ENCODE measurements at regions not wholly inside any gene's neighbourhood (a gene's known extent, or its start where the extent isn't known, plus 50 kb on each side); places are given as distances from the start of the nearest gene placed in this dataset.

DNA sequence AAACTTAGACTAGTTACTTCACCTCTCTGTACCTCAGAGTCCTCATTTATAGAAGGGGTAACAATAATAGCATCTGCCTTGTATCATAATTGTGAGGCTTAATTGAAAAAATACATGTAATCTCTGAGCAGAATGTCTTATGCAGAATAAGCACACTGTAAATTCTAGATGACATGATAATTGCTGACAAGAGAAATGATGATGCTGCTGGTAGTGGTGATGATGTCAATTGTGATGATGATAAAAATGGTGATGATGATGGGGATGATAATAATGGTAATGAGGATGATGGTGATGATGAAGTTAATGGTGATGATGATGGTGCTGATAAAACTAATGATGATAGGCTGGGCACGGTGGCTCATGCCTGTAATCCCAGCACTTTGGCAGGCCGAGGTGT is 346.1 kb upstream of the CDH4 start:
- no peak for ATAC-seq (ENCODE audit: low read depth)
- WGBS, 2 experiments (ENCODE audit: extremely low coverage in 2 of 2, insufficient read length in 1 of 2), result no CpG with 5 or more reads among the region's 2 CpGs

More for the DNA sequence above, 346.1 kb upstream of the CDH4 start:
- Histone ChIP-seq H4K8ac (ENCODE audit: low read depth in 2 of 2, low read length in 2 of 2) (no peak overlapping the region), H2BK5ac (ENCODE audit: low read depth, low read length, poor library complexity, severe bottlenecking) (no peak overlapping the region), H3K27ac (ENCODE audit: insufficient read depth, low read length) (no peak overlapping the region), H3K79me1 (ENCODE audit: low read depth in 1 of 2, low read length in 2 of 2) (no peaks in the 10 kb centered on the region), H2AFZ (replicated peaks; ENCODE audit: low read length, poor library complexity) (no peak overlapping the region), H2AK5ac (ENCODE audit: low read depth, low read length) (no peak overlapping the region), H2AK9ac (replicated peaks; ENCODE audit: low read depth, low read length, poor library complexity) (no peak overlapping the region), H2BK120ac (ENCODE audit: low read depth, low read length) (no peak overlapping the region), H3K23ac (ENCODE audit: low read depth, low read length) (no peak overlapping the region), H4K5ac (ENCODE audit: low read depth, low read length) (no peak overlapping the region), H3K14ac (replicated peaks; ENCODE audit: low read depth, low read length) (no peak overlapping the region), H3K9ac (ENCODE audit: low read depth, low read length) (no peak overlapping the region), H4K91ac (ENCODE audit: insufficient read depth, low read depth, low read length) (no peak overlapping the region), H3K18ac (ENCODE audit: low read depth, low read length) (no peak overlapping the region), H3K4me1 (ENCODE audit: control insufficient read depth, insufficient read depth, low read length) (no peaks in the 10 kb centered on the region), H3K27me3 (ENCODE audit: control insufficient read depth, insufficient read depth, low read length) (no peaks in the 10 kb centered on the region), H4K20me1 (ENCODE audit: insufficient read depth, low read length) (no peaks in the 10 kb centered on the region), H3K4me2 (ENCODE audit: low read depth, low read length) (no peak overlapping the region), H3K9me1 (ENCODE audit: insufficient read depth, low read length) (no peaks in the 10 kb centered on the region), H2BK15ac (ENCODE audit: low read depth, low read length) (no peak overlapping the region), H3K36me3 (ENCODE audit: control insufficient read depth, insufficient read depth, low read length) (no peaks in the 10 kb centered on the region), H2BK20ac (ENCODE audit: low read depth, low read length) (no peak overlapping the region), H3K9me3 (ENCODE audit: control insufficient read depth, insufficient read depth, low read length) (peaks cover 25% of the 10 kb centered on the region), H3K4ac (ENCODE audit: low read depth, low read length) (no peak overlapping the region), H3K56ac (ENCODE audit: extremely low read depth, insufficient read depth, low read length) (no peak overlapping the region), H3K4me3 (ENCODE audit: insufficient read depth, low read depth, low read length) (no peak overlapping the region)
- CTCF ChIA-PET, result no interaction called here
- in situ Hi-C loops (cut with MboI; ENCODE audit: low sequenced_read_pairs) (no loop called here), dilution Hi-C loops (cut with HindIII; ENCODE audit: low sequenced_read_pairs, unreplicated experiment) (no loop called here), intact Hi-C loops (cut with micrococcal nuclease) (no loop called here)
- TF ChIP-seq CEBPB (IDR thresholded peaks at IDR 0.05; ENCODE audit: low read depth, low read length), result no peak
- TF ChIP-seq SMC3 (IDR thresholded peaks at IDR 0.05; ENCODE audit: low read depth, low read length), result no peak
- no peak for TF ChIP-seq RCOR1 (IDR thresholded peaks at IDR 0.05; ENCODE audit: insufficient replicate concordance, low read length)
- TF ChIP-seq RAD21 (IDR thresholded peaks at IDR 0.05; ENCODE audit: low read length), result no peak
- TF ChIP-seq RFX5 (IDR thresholded peaks at IDR 0.05; ENCODE audit: low read depth, low read length), result no peak
- no peak for TF ChIP-seq NFE2L2 (IDR thresholded peaks at IDR 0.05; ENCODE audit: low read depth, low read length)
- TF ChIP-seq MAFK (IDR thresholded peaks at IDR 0.05; ENCODE audit: low read depth, low read length), result no peak
- no peak for TF ChIP-seq FOS (IDR thresholded peaks at IDR 0.05; ENCODE audit: low read depth, low read length)
- TF ChIP-seq, protein P1, sequence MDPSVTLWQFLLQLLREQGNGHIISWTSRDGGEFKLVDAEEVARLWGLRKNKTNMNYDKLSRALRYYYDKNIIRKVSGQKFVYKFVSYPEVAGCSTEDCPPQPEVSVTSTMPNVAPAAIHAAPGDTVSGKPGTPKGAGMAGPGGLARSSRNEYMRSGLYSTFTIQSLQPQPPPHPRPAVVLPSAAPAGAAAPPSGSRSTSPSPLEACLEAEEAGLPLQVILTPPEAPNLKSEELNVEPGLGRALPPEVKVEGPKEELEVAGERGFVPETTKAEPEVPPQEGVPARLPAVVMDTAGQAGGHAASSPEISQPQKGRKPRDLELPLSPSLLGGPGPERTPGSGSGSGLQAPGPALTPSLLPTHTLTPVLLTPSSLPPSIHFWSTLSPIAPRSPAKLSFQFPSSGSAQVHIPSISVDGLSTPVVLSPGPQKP (IDR thresholded peaks at IDR 0.05; ENCODE audit: borderline replicate concordance, low read depth, low read length), result no peak
- no peak for TF ChIP-seq BHLHE40 (IDR thresholded peaks at IDR 0.05; ENCODE audit: low read depth, low read length)
- TF ChIP-seq MXI1 (IDR thresholded peaks at IDR 0.05; ENCODE audit: borderline replicate concordance, low read depth, low read length), result no peak
- TF ChIP-seq POLR2A (IDR thresholded peaks at IDR 0.05; ENCODE audit: low read depth, low read length), result no peak
- TF ChIP-seq, protein P2, sequence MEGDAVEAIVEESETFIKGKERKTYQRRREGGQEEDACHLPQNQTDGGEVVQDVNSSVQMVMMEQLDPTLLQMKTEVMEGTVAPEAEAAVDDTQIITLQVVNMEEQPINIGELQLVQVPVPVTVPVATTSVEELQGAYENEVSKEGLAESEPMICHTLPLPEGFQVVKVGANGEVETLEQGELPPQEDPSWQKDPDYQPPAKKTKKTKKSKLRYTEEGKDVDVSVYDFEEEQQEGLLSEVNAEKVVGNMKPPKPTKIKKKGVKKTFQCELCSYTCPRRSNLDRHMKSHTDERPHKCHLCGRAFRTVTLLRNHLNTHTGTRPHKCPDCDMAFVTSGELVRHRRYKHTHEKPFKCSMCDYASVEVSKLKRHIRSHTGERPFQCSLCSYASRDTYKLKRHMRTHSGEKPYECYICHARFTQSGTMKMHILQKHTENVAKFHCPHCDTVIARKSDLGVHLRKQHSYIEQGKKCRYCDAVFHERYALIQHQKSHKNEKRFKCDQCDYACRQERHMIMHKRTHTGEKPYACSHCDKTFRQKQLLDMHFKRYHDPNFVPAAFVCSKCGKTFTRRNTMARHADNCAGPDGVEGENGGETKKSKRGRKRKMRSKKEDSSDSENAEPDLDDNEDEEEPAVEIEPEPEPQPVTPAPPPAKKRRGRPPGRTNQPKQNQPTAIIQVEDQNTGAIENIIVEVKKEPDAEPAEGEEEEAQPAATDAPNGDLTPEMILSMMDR (conservative IDR thresholded peaks at IDR 0.05; ENCODE audit: low read depth, low read length), result no peak
- DNase-seq, result no peak
- no TSS peak for BruUV-seq (replicated peaks)
- POLR2A ChIA-PET (ENCODE audit: unreplicated experiment), result no interaction called here
